NOMO-1 treated with dmso at 0.1 percent for 144 hours (cell line): ENCODE measurements at regions not wholly inside any gene's neighbourhood (a gene's known extent, or its start where the extent isn't known, plus 50 kb on each side); places are given as distances from the start of the nearest gene placed in this dataset.
A peak's percentile ranks its signal among the peaks of the same experiment; 100 is the strongest.
"Not testable (repeated sequence)": the region's sequence is repeated elsewhere in the genome, so short reads cannot be mapped to it uniquely, and the experiment has no call there.

Source experiments
- DNase-seq: peaks from one replicate; lab custom pipeline; 2025; ENCODE audit not compliant: unreplicated experiment; lab: John Stamatoyannopoulos, UW

DNA sequence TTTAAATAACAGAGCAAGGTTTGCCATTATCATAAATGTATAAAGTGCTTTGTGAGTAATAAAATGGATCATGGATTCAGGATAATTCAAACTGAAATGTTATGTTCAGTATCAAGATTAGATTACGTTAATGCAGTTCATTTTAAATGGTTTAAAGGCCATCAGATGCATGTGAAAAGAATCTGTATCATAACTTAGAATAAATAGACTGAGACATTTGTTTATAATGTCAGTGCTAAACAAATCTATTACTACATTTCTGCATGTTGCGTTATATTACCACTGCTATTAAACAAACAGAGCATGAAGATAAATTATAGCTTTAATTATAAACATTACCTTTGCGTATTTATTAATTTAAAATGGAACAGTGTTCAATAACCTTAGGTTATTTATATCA lies 160.2 kb downstream of the TOX3 start:
- no peak for DNase-seq

DNA sequence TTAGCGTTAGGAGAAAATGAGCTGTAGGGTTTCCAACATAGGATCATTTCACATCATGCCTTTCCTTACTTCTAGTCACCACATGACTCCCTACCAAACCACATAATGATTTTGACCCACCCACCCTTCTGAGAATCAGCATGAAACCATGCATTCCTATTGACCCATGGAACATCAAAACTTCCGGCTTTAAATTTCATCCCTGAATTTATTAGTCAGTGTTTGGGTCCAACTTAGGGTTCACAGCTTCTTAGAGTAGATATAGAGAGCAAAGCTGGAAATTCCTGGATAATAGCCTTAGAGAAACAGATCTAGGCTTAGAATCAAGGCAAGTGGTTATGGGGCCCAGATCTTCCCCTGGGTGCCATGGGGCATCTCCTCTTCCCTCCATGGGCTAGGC lies 162.6 kb downstream of the TOX3 start:
- DNase-seq = no peak

DNA sequence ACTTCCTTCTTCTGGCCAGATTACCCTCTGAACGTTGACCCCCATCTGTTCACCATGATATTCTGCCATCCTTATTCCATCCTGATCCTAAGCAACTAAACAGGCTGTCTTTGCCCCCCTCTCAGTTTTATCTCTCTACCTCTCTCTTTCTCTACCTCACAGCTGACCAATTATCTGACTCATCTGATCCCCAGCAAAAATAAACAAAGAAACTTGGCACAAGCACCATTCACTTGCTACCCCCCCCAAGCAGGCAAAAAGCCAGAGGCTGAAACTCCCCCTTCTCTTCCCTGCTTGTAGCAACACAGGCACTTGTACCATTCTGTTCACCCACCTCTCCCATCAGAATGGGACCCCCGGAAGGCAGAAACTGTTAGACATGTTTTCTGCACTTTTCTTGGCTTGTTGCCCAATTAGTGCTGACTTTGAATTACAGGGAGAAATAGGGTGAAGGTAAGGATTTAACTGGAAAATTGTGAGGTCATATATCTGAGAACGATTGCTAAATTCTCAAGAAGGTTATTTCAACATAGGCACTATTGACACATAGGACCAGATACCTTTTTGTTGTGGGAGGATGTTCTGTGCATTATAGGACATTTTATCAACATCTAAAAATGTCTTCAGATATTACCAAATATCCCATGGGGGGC lies 163.2 kb downstream of the TOX3 start:
- no peak for DNase-seq

DNA sequence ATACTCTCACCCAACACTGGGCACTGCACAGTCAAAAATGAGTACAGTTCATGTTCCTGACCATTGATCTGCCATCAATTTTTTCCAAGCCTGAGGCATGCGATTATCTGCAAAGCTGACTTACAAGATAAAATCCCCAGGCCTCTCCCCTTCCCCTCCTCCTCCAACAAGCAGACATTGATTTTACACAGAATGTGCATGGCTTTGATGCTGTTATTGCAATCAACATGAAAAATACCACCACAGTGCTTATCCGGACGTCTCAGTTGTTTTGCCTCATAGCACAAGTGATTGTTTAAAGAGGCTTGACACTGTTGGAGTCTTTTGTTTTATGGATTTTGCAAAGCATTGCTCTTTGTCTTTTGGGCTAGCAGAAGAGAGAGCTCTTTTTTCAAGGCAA lies 163.8 kb downstream of the TOX3 start:
- no peak for DNase-seq

DNA sequence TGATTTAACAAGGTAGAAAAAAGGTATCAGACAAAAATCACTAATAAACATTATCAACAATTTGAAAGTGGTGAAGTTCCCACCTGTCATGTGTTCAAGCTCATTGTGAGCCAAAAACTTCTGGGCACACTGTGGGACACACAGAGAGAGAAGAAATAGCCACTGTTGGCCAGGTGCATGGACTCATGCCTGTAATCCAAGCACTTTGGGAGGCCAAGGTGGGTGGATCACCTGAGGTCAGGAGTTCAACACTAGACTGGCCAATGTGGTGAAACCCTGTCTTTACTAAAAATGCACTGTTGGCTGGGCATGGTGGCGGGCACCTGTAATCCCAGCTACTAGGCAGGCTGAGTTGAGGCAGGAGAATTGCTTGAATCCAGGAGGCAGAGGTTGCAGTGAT lies 167.4 kb downstream of the TOX3 start:
- no peak for DNase-seq

DNA sequence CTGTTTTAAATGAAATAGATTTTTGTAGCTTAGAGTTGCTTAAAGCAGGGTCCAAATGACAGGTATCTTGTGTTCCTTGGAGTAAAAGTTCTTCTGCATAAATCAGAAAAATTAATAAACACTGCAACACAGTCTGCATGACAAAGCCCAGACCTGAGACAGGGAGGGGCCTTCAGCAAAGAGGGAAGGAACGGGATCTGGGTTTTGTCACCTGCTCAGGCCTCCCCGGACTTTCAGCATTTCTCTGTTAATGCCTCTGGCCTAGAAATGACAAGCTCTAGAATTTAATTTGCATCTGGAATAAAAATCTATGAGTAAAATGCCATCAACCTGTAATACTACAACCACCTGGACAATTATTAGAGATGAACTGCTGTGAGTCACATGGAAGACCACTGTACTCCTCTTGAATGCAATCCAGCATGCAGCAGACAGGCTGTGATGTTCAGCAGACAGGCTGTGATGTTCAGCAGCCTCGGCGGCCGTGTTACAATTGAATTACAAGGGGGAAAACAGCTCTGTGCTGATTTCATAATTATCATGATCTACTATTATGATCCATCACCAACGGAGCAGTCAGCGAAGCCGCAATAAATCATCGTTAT lies 170.2 kb downstream of the TOX3 start:
- DNase-seq = no peak

DNA sequence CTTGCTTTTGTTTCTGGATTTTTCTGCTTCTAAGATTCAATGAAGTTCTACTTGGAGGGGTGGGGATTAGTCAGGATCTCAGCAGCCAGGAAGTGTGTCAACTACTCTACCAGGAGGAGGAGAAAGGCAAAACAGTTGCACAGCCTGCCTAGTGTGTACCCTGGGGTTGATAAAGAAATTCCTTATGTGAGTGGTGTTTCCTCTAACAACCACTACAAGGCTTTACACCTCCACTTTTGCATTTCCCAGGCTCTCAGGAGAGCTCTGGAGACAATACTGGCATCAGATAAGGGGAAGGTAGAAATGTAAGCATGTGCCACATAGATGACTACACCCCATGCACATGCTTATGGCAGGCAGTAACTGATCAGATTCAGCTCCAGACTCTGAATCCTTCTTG lies 174.6 kb downstream of the TOX3 start:
- DNase-seq = no peak

DNA sequence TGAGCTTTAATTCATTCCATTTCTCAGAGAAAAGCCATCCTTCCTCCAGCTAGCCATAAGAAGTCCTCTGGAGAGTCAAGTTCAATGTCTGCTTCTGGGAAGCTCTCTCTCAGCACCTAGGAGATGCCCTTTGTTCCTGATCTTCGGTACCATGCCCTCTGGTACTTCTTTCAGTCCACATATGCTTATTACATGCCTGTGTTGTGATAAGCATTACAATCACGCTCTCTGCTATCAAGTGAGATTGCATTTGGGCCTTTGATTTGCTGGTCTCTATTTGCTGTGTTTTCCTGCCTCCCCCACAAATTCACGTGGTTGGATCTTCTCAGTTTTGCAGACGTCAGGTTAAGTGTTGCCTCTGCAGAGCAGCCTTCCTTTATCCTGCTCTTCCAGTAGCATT lies 178.1 kb downstream of the TOX3 start:
- DNase-seq = no peak

DNA sequence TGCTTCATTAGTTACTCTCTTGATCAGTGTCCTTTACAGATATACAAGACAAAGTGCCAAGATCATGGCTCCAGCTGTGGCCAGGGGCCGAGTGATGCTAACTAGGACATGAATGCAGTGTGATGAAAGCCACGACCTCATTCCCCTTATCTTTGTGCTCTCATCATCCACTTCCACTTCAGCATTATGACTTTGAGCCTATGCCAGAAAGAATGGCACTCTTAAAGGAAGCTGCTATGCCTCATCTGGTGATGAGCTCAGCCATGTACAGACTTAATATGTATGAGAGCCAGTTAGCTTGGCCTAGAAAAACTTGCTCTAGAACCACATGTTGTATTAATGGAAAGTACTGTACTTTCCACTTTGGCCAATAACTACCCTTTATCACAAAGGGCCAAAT lies 179.1 kb downstream of the TOX3 start:
- DNase-seq = no peak

DNA sequence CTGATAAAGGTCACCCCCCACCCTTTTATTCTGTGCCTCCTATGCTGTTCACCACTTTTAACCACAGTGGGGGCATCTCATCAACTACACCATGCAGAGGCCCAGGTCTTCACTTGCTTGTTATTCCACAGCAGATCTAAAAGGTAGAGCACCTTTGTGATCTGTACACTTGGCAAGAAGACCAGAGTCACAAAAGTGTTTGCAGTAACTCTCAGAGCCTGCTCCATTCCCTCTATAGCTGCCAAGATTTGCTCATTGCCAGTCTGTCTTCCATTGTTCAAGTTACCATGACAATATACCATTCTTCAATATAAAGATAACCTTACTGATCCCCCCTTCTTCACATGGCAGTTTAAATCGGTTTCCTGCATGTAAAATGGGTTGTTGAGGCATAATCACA lies 180.0 kb downstream of the TOX3 start:
- DNase-seq = no peak

DNA sequence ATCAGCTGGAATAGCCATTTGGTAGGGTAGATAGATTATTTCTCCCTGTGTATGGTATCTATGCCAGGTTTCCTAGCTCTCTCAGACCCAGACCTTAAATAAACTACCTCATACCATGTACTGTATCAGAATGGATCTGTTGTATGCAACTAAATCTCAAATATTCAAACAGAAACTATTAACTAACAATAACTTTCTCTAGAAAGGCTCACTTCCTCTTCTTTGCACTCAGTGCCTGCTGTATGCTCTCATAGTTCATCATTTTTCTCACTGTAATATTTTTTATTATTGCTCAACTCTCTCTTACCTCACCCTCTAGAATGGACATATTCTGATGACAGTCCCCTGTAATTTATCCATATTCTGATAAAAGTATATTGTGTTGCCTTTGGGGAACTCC lies 182.4 kb downstream of the TOX3 start:
- DNase-seq = peak; percentile 28

DNA sequence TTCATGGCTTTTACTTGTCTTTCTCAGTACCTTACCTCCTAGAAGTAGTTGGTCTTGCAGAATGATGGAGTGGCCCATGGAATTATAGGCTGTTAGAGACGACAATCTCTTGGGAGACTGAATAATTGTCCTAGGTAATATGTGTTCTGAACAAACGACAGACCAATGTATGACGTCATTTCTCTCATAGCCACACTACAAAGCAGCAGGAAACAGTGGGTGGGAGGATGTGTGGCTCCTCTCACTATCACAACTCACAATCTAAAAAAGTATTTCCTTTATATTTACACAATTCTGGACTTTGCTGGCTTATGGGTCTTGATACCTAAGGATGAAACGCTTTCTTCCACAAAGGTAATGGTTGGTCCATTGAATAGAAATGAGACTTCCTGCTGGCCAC lies 183.9 kb downstream of the TOX3 start:
- no peak for DNase-seq

DNA sequence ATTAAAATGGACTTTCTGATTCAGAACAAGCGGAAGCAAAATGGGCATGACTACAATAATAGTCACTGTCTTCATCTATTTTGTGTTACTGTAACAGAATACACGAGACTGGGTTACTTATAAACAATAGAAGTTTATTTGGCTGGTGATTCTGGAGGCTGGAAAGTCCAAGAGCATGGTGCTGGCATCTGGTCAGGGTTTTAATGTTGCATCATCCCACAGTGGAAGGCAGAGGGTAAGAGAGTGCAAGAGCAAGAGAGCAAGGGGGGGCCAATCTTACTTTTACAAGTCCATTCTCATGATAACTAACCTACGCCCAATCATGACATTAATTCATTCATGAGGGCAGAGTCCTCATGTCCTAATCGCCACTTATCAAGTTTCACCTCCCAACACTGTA lies 189.2 kb downstream of the TOX3 start:
- DNase-seq = no peak

DNA sequence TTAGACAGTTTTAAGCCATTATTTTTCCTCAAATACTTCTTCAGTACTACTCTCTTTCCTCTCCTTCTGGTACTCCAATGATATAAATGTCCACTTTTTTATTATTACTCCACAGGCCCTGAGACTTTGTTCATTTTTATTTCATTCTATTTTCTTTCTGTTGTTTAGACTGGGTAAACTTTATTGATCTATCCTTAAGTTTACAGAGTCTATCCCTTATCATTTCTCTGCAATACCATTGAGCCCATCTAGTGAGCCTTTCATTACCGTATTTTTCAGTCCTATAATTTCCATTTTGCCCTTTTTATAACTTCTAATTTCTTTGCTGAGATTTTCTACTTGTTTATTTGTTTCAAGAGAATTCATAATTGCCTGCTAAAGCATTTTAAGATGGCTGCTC lies 193.7 kb downstream of the TOX3 start:
- DNase-seq = no peak

DNA sequence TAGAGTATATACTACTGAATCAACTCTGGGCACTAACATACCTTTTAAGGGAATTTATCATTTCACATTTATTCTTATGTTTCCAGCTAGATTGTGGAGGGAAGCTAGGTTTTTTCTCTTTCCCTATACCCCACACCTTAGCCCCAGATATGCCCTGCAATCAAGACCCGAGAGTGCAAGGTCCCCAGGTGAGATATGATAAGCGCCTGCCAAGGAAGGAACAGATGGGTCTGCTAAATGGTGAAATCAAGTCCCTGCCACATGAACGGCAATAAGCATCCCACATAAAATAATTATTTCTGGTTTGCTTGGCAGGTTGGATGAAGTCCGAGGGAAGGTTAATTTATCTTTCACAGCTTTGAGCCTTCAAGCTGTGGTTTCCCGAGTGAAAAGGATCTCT lies 195.5 kb downstream of the TOX3 start:
- DNase-seq = no peak

DNA sequence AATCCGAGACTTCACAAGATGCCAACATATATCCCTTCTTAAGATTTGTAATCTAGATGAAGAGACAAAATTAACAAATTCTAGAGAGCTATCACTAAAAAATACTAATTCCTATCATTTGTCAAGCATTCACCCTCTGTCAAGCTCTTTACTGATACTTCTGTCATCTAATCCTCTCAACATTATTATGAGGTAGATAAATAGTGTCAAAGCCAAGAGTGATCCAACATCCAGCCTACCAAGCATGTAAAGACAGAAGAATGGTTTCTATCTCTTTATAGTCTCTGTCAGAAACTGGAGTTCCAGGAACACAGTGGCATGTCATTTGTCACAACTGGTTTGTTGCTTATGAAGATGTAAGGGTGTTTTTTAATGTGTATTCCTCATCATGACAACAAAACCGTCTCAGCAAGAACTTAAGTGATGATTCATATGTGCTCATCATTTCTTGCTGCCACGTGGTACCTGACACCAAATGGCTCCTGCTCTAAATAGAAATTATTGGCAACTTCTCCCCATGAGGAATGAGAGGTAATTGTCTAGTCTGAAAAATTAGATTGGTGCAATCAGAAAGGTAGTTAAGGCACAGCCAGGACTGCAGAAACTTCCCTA lies 196.8 kb downstream of the TOX3 start:
- no peak for DNase-seq

DNA sequence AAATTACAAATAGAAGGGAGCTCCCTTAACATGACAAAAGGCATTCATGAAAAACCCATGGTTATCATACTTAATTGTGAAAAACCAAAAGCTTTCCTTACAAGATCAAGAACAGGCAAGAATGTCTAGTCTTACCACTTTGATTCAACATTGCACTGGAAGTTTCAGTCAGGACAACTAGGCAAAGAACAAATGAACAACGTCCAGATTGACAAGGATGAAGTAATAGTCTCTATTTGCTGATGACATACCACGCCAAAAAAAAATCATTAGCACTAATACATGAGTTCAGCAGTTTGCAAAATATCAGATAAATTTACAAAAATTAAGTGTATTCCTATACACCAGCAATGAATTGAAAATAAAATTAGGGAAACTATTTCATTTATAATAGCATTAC lies 200.2 kb downstream of the TOX3 start:
- no peak for DNase-seq

DNA sequence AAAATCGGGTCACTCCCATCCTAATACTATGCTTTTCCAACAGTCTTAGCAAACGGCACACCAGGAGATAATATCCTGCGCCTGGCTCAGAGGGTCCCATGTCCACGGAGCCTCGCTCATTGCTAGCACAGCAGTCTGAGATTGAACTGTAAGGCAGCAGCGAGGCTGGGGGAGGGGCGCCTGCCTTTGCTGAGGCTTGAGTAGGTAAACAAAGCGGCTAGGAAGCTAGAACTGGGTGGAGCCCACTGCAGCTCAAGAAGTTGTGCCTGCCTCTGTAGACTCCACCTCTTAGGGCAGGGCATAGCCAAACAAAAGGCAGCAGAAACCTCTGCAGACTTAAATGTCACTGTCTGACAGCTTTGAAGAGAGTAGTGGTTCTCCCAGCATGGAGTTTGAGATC lies 213.3 kb downstream of the TOX3 start:
- DNase-seq = not testable (repeated sequence)

DNA sequence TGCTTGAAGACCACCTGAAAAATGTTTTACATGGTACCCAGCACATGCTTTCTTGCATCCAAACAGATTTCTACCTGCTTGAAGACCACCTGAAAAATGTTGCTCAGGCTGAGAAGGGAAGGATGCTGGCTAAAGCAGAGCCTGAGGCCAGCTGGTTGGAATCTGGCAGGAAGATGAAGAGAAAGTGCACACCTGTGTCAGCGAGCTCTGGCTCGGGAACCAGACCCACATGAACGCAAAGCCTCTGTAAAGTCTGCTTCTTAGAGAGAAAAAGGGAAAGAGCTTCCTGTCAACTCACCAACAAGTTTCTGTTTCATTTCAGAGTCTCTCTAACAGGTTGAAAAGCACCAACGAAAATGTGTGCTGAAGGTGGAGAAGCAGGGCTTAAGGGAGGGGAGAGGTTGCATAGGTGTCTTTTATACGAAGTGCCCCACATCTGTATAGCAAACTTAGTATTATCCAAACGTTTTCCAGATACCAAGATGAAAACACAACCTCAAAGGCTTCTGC lies 226.0 kb downstream of the TOX3 start:
- DNase-seq = no peak

DNA sequence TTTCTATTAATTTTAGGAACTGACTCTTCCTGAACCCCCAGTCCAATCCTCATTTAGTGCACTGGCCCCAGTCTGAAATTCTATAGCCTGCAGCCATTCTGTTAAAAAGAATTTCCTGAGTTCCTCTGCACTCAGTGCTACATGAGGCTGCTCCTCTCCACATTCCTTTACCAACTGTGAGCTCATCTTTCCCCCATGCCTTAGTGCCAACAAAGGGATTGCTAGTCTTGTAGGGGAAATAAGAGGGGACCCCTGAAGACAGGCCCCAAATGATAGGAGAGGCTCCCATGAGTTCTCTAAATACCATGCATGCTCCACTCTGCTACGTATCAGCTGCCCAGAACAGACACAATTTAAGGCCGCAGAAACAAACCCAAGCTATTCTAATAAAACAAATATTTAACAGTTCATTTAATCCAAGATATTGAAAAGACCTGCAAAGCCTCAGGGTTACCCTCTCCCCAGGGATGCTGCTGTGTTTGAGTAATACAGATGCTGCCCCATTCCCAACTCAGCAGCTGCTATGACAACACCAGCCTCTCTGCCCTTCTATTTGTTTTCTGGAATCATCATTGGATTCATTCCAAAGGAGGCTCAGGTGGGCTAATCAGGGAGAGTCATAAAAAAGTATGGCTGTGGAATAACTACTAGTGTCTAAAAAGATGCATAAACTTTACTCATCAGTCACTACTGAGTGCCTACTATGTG lies 228.5 kb downstream of the TOX3 start:
- no peak for DNase-seq

DNA sequence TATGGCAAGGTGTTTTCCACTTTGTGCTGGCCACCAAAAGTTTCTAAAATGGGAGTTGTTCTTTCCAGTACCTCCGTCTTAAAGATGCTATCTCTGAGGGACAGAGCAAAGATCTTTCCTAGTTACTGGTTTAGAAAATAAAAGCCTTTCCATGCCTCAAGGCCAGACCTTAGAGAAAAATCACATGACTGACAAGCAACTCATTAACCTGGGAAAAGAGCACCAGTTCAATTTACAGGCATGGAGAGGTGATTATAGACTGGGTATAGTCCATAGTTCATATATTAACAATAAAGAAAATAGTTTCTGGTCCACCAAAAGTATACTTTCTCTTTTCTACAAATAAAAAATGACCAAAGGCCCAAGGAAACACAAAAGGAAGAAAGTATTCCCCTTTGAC lies 230.7 kb downstream of the TOX3 start:
- DNase-seq = no peak

DNA sequence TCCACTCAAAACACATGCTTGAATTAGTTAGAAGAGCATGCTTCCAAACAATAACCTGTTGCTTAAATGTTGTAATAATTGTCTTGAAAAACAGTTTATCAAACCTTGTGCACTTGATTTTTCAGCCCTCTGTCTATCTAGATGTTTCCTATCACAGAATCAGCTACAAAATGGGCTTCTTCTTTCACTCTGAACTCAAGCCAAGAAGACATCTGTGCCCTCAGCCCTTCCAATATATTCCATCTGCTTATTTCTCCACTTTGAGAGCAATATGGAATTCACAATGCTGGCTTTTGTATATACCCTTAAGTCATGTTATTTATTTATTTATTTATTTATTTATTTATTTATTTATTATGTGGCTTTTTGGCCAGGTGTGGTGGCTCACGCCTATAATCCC lies 234.2 kb downstream of the TOX3 start:
- no peak for DNase-seq
